Skeletal muscle tissue (tissue), 3 donors: ENCODE measurements at regions not wholly inside any gene's neighbourhood (a gene's known extent, or its start where the extent isn't known, plus 50 kb on each side); places are given as distances from the start of the nearest gene placed in this dataset.
"Not testable (repeated sequence)": the region's sequence is repeated elsewhere in the genome, so short reads cannot be mapped to it uniquely, and the experiment has no call there.

Experiments
- H3K27ac ChIP-seq: one replicate; pipeline ENCODE4 v1.7.0; 2013; ENCODE audit warnings: mild to moderate bottlenecking, low read depth, low read length, inconsistent platforms
- H3K27me3 ChIP-seq, 3 donors: one replicate each; pipeline ENCODE4 v1.7.0; 2013; ENCODE audit warnings: low read length in 3 of 3; ENCODE audit not compliant: control insufficient read depth in 3 of 3, insufficient read depth in 3 of 3
- H3K36me3 ChIP-seq, 3 donors: one replicate each; pipeline ENCODE4 v1.7.0; 2013; ENCODE audit warnings: low read length in 3 of 3; ENCODE audit not compliant: control insufficient read depth in 3 of 3, insufficient read depth in 3 of 3
- H3K4me1 ChIP-seq, 3 donors: one replicate each; pipeline ENCODE4 v1.7.0; 2013; ENCODE audit warnings: low read length in 3 of 3, mild to moderate bottlenecking in 3 of 3; ENCODE audit not compliant: control insufficient read depth in 3 of 3, insufficient read depth in 3 of 3
- H3K4me3 ChIP-seq, 3 donors: one replicate each; pipeline ENCODE4 v1.7.0; 2013; ENCODE audit warnings: low read length in 3 of 3
- H3K9ac ChIP-seq, 3 donors: one replicate each; pipeline ENCODE4 v1.7.0; 2013; ENCODE audit warnings: low read length in 3 of 3, mild to moderate bottlenecking in 3 of 3, moderate library complexity in 2 of 3, low read depth in 1 of 3
- H3K9me3 ChIP-seq, 3 donors: one replicate each; pipeline ENCODE4 v1.7.0; 2013; ENCODE audit warnings: low read length in 3 of 3; ENCODE audit not compliant: control insufficient read depth in 3 of 3
- donor health status: Osteomylitis.

DNA sequence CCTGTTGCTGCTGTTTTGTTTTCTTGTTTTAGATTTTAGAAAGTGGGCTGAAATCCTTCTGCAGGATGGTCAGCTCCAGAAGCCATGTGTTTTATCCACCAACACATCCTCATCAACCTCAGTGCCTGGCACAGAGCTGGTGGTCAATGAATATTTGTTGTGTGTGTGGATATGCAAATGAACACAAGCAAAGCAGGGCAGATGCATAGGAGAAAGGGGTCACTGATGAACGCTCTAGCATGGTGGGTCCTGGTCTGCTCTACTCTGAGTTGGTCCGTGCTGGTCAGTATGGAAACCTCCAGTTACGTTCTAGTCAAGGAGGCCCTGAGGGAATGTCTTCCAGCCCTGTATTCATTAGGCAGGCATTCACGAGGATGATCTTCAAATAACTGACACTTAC, 682.5 kb downstream of the QKI start:
- peak overlapping the region; percentile 55 for H3K27ac ChIP-seq
- no peak overlapping the region for H3K9ac ChIP-seq
- peaks cover 14 to 25% (median 23%) of the 10 kb centered on the region in 3 donors for H3K4me1 ChIP-seq
- H3K36me3 ChIP-seq: no peaks in the 10 kb centered on the region
- no peaks in the 10 kb centered on the region for H3K9me3 ChIP-seq
- no peak overlapping the region for H3K4me3 ChIP-seq
- no peaks in the 10 kb centered on the region for H3K27me3 ChIP-seq

DNA sequence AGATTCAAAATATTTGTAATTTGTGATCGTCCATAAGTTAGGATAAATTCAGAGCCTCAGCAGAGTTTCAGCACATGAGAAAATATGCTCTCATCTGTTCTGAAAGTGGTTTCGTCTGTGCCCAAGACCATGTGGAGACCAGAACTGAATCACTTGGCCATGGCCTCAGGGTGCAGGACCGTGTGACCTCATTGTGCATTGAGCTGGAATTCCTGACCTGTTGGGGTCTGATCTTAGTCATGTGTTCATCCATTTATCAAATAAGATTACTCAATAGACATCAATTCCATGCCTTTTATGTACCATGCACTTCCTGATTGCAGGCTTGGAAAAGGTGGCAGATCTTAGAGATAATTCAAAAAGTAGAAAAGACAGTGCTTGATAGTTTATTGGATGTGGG, 680.5 kb downstream of the QKI start:
- H3K4me3 ChIP-seq: no peak overlapping the region

DNA sequence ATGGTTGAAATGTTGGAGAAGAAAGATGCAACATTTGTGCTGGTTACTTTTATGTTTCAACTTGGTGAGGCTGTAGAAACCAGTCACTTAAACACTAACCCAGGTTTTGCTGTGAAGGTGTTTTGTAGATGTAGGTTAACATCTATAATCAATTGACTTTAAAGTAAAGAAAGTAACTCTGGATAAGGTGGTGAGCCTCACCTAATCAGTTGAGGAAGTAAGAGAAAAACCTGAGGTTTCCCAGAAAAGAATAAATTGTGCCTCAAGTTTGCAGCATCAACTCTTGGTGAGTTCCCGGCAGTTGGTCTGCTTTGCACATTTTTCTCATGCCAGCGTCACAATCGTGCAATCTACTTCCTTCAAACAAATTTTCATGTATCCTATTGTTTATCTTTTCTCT, 673.4 kb downstream of the QKI start:
- no peaks in the 10 kb centered on the region for H3K9me3 ChIP-seq
- H3K27ac ChIP-seq: no peak overlapping the region
- no peak overlapping the region for H3K4me3 ChIP-seq
- no peak overlapping the region for H3K9ac ChIP-seq
- H3K27me3 ChIP-seq: no peaks in the 10 kb centered on the region
- no peaks in the 10 kb centered on the region for H3K36me3 ChIP-seq
- H3K4me1 ChIP-seq: peaks cover 8 to 16% (median 10%) of the 10 kb centered on the region in 3 donors

More for the DNA sequence above, 680.5 kb downstream of the QKI start:
- H3K4me1 ChIP-seq: peaks cover 11 to 25% (median 19%) of the 10 kb centered on the region in 3 donors
- no peaks in the 10 kb centered on the region for H3K9me3 ChIP-seq
- no peak overlapping the region for H3K9ac ChIP-seq
- H3K27me3 ChIP-seq: no peaks in the 10 kb centered on the region
- H3K27ac ChIP-seq: no peak overlapping the region
- no peaks in the 10 kb centered on the region for H3K36me3 ChIP-seq

DNA sequence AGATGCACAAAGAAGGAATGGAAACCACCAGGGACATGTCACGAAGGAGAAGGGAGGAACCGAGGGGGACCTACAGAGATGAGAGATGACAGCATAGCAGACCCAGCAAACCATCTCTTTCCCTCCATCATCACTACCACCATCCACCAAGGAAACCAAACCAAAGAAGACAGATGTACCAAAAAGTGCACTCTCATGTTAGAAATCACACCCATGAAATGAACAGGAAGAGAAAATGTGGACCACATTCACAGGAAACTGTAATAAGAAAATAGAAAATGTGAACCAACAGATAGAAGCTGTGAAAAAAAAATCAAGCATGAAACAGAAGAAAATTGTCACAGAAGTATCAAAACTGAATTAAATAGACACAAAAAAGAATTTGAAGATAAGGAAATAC, 672.7 kb downstream of the QKI start:
- Histone ChIP-seq H3K9me3 (no peaks in the 10 kb centered on the region), H3K36me3 (no peaks in the 10 kb centered on the region), H3K4me3 (no peak overlapping the region), H3K9ac (no peak overlapping the region), H3K4me1 (peaks cover 8 to 16% (median 10%) of the 10 kb centered on the region in 3 donors), H3K27me3 (no peaks in the 10 kb centered on the region), H3K27ac (no peak overlapping the region)

DNA sequence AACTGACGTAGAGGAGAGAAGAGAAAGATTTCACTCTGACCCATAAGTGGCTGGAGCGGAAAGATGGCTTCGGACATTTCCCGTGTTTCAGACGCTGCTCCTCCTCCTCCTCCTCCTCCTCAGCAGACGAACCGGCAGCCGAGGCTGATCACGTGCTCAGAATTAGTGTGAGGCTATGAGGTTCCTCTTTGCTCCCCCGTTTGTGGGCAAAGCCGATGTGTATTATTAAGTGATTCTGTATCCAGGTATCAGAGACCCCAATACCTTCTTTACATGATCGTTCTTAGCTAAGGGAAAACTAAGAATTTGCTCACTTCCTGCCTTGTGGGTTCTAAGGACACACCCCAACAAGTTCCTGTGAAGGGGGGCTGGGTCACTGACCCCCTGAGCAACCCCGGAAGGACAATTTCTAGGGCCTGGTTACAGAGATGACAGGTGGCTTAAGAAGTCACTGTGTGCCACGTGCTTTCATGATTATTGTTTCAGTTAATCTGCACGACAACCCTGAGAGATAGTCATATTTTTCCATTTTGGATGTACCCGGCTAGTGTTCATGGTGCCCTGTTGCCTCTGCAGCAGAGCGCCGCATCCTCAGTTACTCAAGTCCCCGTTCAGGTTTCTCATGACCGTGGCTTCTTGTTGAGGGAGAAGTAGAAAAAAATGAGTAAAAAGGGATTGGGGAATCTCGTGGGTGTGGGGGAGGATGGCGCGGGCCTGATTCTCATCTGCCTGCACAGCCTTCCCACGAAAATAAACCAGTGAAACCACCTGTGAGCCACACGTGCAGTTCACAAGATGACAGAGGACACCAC, 671.8 kb downstream of the QKI start:
- H3K9me3 ChIP-seq: no peaks in the 10 kb centered on the region
- H3K27ac ChIP-seq: peak overlapping the region; percentile 87
- H3K9ac ChIP-seq: peak overlapping the region in 1 of 3 donors; percentile 68
- H3K4me1 ChIP-seq: peaks cover 8 to 16% (median 10%) of the 10 kb centered on the region in 3 donors
- H3K27me3 ChIP-seq: no peaks in the 10 kb centered on the region
- H3K4me3 ChIP-seq: peak overlapping the region in 2 of 3 donors; percentile 27 to 48
- H3K36me3 ChIP-seq: no peaks in the 10 kb centered on the region

DNA sequence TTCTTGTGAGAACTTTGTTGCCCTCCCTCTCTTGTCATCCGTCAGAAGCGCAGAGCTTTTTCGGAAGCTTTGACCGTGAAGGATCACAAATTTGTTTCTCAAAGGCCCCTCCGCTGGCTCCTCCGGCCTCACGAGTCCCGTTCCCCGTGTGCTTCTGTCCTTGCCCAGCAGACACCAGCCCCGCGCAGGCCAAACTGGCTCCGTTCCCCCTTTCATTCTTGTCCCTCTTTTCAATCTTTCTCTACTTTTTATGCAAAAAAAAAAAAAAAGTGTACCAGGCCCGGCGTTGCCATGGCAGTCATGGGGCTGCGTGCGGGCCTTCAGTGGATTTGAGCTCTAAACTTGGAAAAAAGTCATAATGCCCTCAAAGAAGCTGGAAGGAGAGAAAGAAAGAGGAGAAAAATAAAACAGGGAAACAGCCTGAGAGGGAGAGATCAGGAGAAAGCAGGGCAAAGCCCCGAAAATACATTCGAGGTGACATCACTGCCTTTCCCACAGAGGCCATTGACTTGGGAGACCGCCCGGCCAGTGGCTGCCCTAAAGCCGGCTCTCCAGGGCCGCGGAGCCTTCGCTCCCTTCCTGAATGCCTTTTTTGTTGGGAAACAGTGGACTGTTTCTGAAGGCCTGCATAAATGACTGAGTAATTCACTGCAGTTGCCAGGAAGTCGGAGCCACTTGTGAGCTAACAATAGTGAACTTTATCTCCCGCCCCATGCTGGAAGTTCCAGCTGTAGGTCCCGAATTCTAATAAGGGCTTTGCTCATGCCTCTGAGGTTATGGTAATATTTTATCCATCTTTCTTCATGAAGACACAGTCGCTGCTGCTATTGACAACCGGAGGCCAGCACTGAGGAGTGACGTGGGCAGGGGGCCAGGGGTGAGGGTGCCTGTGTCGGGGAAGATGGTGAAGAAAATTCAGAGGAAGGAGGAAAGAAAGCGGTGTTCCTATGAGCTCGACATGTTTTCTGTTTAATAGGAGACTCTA, 670.9 kb downstream of the QKI start:
- H3K4me1 ChIP-seq: peaks cover 8 to 16% (median 10%) of the 10 kb centered on the region in 3 donors
- H3K36me3 ChIP-seq: no peaks in the 10 kb centered on the region
- no peaks in the 10 kb centered on the region for H3K27me3 ChIP-seq
- peak overlapping the region; percentile 87 for H3K27ac ChIP-seq
- peak overlapping the region; percentile 51 to 73 (median 68) for H3K9ac ChIP-seq
- no peaks in the 10 kb centered on the region for H3K9me3 ChIP-seq
- H3K4me3 ChIP-seq: peak overlapping the region; percentile 35 to 54 (median 48)

DNA sequence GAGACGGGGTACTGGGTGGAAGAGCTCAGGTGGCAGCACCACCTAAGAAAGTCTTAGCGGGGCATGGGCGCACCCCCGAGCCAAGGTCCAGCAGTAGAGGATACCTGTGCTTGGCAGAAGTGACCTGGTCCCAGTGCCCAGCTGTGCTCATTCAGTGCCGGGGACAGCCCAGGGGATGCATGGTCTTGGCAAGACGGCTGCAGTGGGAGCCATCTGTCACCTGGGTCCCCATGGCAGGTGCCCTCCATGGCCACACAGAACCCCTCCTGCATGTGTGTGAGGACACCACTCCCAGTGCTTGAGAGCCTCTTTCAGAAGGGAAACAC, 664.7 kb downstream of the QKI start:
- Histone ChIP-seq H3K27me3 (no peaks in the 10 kb centered on the region), H3K27ac (no peak overlapping the region), H3K4me3 (no peak overlapping the region), H3K9me3 (no peaks in the 10 kb centered on the region), H3K4me1 (peaks cover 0 to 3% (median 2%) of the 10 kb centered on the region in 3 donors), H3K36me3 (no peaks in the 10 kb centered on the region), H3K9ac (no peak overlapping the region)

DNA sequence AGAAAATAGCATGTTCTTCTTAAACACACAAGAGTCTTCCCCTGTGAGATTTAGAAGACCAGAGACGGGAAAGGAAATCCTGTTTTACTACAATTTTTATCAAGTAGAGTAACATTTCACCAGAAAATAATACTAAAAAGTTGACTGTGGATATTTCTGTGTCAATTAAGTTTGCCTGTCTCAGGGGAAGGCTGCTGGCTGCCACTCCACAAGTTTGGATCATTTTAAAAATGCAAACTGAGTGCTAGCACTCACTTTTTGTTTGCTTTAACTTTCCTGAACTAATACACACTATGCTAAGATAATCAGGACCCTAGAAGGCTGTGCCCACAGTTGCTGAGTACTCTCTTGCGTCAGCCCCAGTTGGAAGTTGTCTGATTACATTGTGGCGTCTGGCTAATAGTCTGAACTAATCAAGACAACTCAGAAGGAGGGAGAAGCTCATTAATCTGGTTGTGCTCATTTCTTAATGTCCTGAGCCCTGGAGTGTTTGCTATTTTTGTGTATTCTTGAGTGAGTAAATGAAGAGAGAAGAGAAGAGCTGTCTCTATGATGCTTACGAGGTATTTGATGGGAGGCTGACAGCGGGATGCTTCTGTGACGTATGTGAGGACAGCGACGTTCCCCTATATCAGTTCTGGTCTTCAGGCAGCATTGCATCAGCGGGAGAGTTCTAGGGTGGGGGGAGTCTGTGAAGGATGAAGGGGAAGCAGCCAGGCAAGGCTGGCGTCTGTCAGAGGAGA, 664.2 kb downstream of the QKI start:
- H3K9me3 ChIP-seq: no peaks in the 10 kb centered on the region
- H3K27ac ChIP-seq: no peak overlapping the region
- no peaks in the 10 kb centered on the region for H3K27me3 ChIP-seq
- H3K9ac ChIP-seq: no peak overlapping the region
- no peaks in the 10 kb centered on the region for H3K36me3 ChIP-seq
- peaks cover 0 to 3% (median 2%) of the 10 kb centered on the region in 3 donors for H3K4me1 ChIP-seq
- no peak overlapping the region for H3K4me3 ChIP-seq

DNA sequence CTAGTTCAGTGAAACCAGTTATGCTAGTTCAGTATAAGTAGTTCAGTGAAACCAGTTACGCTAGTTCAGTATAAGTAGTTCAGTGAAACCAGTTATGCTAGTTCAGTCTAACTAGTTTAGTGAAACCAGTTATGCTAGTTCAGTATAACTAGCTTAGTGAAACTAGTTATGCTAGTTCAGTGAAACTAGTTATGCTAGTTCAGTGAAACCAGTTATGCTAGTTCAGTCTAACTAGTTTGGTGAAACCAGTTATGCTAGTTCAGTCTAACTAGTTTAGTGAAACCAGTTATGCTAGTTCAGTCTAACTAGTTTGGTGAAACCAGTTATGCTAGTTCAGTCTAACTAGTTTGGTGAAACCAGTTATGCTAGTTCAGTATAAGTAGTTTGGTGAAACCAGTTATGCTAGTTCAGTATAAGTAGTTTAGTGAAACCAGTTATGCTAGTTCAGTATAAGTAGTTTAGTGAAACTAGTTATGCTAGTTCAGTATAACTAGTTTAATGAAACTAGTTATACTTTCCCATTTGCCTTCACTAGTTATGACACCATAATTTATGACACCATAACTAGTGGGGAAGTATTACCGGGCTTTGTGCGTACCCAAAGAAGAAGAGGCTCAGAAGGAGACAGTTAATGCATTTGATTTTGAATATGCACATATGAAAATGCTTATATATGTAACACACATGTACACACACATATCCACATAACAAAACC, 662.5 kb downstream of the QKI start:
- H3K4me3 ChIP-seq, H3K36me3 ChIP-seq, H3K27ac ChIP-seq: not testable (repeated sequence)

More for the DNA sequence above, 662.5 kb downstream of the QKI start:
- H3K9ac ChIP-seq, H3K4me1 ChIP-seq, H3K9me3 ChIP-seq, H3K27me3 ChIP-seq: not testable (repeated sequence)
